Stomach (tissue), 8 donors: ENCODE measurements at regions not wholly inside any gene's neighbourhood (a gene's known extent, or its start where the extent isn't known, plus 50 kb on each side); places are given as distances from the start of the nearest gene placed in this dataset.
A peak's percentile ranks its signal among the peaks of the same experiment; 100 is the strongest.

Experiments used
- DNase-seq, 2 donors: peaks; one replicate each; pipeline versions ENCODE4 v3.0.0 to v3.0.0-alpha.2; 2013 to 2019
- H3K27ac ChIP-seq, 5 donors: fragments of 200-600 bp in 4 of 5; sonication (generic) in 4 of 5; one replicate each; pipeline ENCODE4 v1.5.1; 2013 to 2019; ENCODE audit warnings: mild to moderate bottlenecking in 1 of 5, moderate library complexity in 1 of 5
- H3K27me3 ChIP-seq, 3 donors: fragments of 200-600 bp; sonication (generic); one replicate each; pipeline ENCODE4 v1.5.1; 2017 to 2019; ENCODE audit warnings: mixed run types in 1 of 3
- H3K36me3 ChIP-seq, 4 donors: fragments of 200-600 bp; sonication (generic); 1 replicate in 3 of 4; 2 replicates in 1 of 4; pipeline ENCODE4 v1.5.1; 2016 to 2019
- H3K4me1 ChIP-seq, 4 donors: fragments of 200-600 bp; sonication (generic); one replicate each; pipeline ENCODE4 v1.5.1; 2016 to 2019
- H3K4me3 ChIP-seq, 4 donors: fragments of 200-600 bp; sonication (generic) in 3 of 4; one replicate each; pipeline ENCODE4 v1.5.1; 2016 to 2019; ENCODE audit warnings: mild to moderate bottlenecking in 1 of 4
- H3K9me3 ChIP-seq, 4 donors: fragments of 200-600 bp; sonication (generic); one replicate each; pipeline ENCODE4 v1.5.1; 2016 to 2019
- EP300 ChIP-seq: sonication (generic); formaldehyde crosslinking; IDR thresholded peaks from one replicate; pipeline ENCODE4 v1.6.1; 2017; ENCODE audit warnings: antibody characterized with exemption
- POLR2A ChIP-seq, 4 donors: fragments of 450-650 bp; IDR thresholded peaks; one replicate each; pipeline ENCODE4 v1.6.1; 2016; ENCODE audit warnings: antibody characterized with exemption in 4 of 4, control low read depth in 2 of 4, mild to moderate bottlenecking in 1 of 4, moderate library complexity in 1 of 4
- POLR2AphosphoS5 ChIP-seq, 3 donors: sonication (generic); formaldehyde crosslinking; IDR thresholded peaks; one replicate each; pipeline ENCODE4 v1.6.1; 2016; ENCODE audit warnings: antibody characterized with exemption in 3 of 3
- WGBS, 5 donors: extraction: QIAGEN DNeasy Blood & Tissue Kit in 3 of 5; methylation state at CpG; one replicate each; pipeline versions ENCODE4 v1.1.5 to v1.1.7; 2013 to 2018; 5-methylcytosine and 5-hydroxymethylcytosine counted together
- intact Hi-C: fragments of 100-400 bp; cut with DNase I; formaldehyde crosslinking; loops from one replicate; pipeline ENCODE4 v1.15.1; 2023; ENCODE audit warnings: low total_unique reads
- TF ChIP-seq, protein P1 (sequence below), 7 experiments: fragments of 450-650 bp in 4 of 7; fragments of 200-600 bp in 3 of 7; sonication (generic) in 3 of 7; IDR thresholded peaks; one replicate each; pipeline ENCODE4 v1.5.1; 2016 to 2019; ENCODE audit warnings: antibody characterized with exemption in 7 of 7, control low read depth in 2 of 7, mild to moderate bottlenecking in 1 of 7
- donor health status: healthy with polysubstance abuse.
- donor health status: Bipolar disorder and iron deficiency.
- donor health status: healthy.

DNA sequence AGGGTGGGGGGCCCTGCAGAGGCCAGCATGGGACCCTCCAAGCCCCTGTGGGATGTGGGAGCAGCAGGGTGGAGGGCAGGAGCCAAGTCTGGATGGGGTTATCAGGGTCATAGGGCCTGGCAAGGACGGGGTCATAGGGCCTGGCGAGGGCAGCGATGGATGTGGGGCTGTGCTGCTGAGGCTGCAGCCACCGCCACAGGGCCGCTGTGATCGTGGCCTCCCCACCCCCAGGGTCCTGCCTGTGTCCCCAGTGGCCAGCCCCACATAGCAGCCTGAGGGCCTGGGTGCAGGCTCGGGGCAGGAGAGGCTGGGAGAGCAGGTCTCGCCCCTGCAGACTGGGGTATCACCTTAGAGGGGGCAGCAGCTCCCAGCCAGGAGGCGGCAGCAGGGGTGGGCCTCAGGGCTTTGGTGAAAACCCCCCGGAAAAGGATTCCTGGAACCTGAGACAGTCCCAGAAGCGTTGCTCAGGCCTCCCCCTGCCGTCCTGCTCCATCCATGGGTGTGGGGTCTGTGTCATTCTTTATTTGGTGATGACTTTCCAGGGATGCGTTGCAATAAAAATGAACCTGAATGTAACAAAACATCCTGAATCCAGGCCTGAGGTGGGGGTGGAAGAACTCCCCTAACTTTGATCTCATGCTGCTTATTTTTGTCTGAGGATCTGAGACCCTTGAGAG lies 107.3 kb upstream of the SHH start:
- intact Hi-C loops: no loop called here
- no peak for DNase-seq
- H3K36me3 ChIP-seq: no peaks in the 10 kb centered on the region
- H3K9me3 ChIP-seq: no peaks in the 10 kb centered on the region
- H3K4me1 ChIP-seq: peaks cover 32 to 39% (median 38%) of the 10 kb centered on the region in 4 donors
- H3K27me3 ChIP-seq: no peaks in the 10 kb centered on the region
- H3K27ac ChIP-seq: peak overlapping the region; percentile 65 to 81 (median 70)
- WGBS, 5 donors: 56 to 67% (median 59%) methylated on average over 12 to 13 of the region's 13 CpGs
- TF ChIP-seq EP300 (no peak), POLR2A (IDR thresholded peaks at IDR 0.05) (no peak), POLR2AphosphoS5 (IDR thresholded peaks at IDR 0.05) (no peak)
- TF ChIP-seq, protein P1, sequence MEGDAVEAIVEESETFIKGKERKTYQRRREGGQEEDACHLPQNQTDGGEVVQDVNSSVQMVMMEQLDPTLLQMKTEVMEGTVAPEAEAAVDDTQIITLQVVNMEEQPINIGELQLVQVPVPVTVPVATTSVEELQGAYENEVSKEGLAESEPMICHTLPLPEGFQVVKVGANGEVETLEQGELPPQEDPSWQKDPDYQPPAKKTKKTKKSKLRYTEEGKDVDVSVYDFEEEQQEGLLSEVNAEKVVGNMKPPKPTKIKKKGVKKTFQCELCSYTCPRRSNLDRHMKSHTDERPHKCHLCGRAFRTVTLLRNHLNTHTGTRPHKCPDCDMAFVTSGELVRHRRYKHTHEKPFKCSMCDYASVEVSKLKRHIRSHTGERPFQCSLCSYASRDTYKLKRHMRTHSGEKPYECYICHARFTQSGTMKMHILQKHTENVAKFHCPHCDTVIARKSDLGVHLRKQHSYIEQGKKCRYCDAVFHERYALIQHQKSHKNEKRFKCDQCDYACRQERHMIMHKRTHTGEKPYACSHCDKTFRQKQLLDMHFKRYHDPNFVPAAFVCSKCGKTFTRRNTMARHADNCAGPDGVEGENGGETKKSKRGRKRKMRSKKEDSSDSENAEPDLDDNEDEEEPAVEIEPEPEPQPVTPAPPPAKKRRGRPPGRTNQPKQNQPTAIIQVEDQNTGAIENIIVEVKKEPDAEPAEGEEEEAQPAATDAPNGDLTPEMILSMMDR (IDR thresholded peaks at IDR 0.05): no peak
- H3K4me3 ChIP-seq: no peak overlapping the region

DNA sequence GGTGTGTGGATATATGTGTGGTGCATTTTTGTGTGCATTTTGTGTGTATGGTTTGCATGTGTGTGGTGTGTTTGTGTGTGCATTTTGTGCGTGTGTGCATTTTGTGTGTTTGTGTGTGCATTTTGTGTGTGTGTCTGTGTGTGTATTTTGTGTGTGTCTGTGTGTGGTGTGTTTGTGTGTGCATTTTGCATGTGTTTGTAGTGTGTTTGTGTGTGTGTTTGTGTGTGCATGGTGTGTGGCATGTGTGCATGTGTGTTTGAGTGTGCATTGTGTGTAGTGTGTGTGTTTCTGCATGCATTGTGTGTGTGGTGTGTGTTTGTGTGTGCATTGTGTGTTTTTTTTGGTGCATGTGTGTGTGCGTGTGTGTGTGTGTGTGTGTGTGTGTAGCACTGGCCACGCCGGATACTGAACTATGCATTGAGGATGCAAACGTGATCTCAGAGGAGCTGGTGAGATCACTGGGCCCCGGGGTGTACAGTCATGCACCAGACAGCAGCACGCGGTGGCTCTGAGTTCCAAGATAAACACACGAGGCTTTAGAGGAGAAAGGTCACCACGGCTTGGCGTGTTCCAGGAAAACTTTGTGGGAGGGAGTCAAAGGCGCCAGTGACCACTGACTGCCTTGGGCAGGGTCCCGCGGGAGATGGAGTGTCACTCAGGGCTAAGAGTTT lies 106.6 kb upstream of the SHH start:
- Histone ChIP-seq H3K27me3 (no peaks in the 10 kb centered on the region), H3K36me3 (no peaks in the 10 kb centered on the region), H3K9me3 (no peaks in the 10 kb centered on the region), H3K27ac (peak overlapping the region; percentile 67 to 81 (median 70)), H3K4me3 (no peak overlapping the region), H3K4me1 (peaks cover 32 to 39% (median 38%) of the 10 kb centered on the region in 4 donors)
- intact Hi-C loops: no loop called here
- TF ChIP-seq EP300: no peak
- TF ChIP-seq POLR2AphosphoS5 (IDR thresholded peaks at IDR 0.05): peak; percentile 8 to 90 (median 76)
- peak in 1 of 4 donors; percentile 60 for TF ChIP-seq POLR2A (IDR thresholded peaks at IDR 0.05)
- TF ChIP-seq, protein P1 (IDR thresholded peaks at IDR 0.05): no peak
- WGBS, 5 donors: 18 to 38% (median 25%) methylated on average over 12 to 14 of the region's 14 CpGs
- peak; percentile 90 to 93 for DNase-seq

DNA sequence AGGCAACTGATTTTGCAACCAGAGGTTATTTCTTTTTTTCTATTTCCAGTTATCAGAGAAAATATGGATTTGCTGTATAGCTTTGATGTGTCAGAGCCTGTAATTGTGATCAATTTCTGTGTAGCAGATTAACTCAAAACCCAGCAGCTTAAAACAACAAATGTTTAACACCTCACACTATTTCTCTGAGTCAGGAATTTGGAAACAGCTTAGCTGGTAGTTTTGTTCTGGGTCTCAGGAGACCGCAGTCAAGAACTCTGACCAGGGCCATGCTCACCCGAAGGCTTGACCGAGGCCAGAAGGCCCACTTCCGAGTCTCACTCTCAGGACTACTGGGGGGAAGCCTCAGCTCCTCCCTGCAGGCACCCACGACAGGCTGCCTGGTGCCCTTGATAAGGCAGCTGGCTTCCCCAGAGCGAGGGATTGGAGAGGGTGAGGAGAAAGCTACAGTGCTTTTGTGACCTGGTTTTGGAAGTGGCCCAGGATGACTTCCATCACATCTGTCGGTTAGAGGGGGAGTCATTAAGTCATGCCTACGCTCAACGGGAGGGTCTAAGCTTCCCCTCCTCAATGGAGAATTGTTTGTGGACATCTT lies 105.7 kb upstream of the SHH start:
- 31 to 52% (median 35%) methylated on average over 9 of the region's 9 CpGs for WGBS, 5 donors

More for the DNA sequence above, 105.7 kb upstream of the SHH start:
- peak in 1 of 2 donors; percentile 33 for DNase-seq
- H3K4me1 ChIP-seq: peaks cover 32 to 39% (median 38%) of the 10 kb centered on the region in 4 donors
- H3K27ac ChIP-seq: peak overlapping the region; percentile 35 to 68 (median 59)
- TF ChIP-seq, protein P1 (IDR thresholded peaks at IDR 0.05): no peak
- no peak for TF ChIP-seq EP300
- TF ChIP-seq POLR2A (IDR thresholded peaks at IDR 0.05): no peak
- no peak for TF ChIP-seq POLR2AphosphoS5 (IDR thresholded peaks at IDR 0.05)
- no peaks in the 10 kb centered on the region for H3K36me3 ChIP-seq
- intact Hi-C loops: no loop called here
- no peak overlapping the region for H3K4me3 ChIP-seq
- peaks cover 0 to 2% (median under 1%) of the 10 kb centered on the region in 4 donors for H3K9me3 ChIP-seq
- H3K27me3 ChIP-seq: no peaks in the 10 kb centered on the region
